ENCODE measurements at regions not wholly inside any gene's neighbourhood (a gene's known extent, or its start where the extent isn't known, plus 50 kb on each side); places are given as distances from the start of the nearest gene placed in this dataset.

DNA sequence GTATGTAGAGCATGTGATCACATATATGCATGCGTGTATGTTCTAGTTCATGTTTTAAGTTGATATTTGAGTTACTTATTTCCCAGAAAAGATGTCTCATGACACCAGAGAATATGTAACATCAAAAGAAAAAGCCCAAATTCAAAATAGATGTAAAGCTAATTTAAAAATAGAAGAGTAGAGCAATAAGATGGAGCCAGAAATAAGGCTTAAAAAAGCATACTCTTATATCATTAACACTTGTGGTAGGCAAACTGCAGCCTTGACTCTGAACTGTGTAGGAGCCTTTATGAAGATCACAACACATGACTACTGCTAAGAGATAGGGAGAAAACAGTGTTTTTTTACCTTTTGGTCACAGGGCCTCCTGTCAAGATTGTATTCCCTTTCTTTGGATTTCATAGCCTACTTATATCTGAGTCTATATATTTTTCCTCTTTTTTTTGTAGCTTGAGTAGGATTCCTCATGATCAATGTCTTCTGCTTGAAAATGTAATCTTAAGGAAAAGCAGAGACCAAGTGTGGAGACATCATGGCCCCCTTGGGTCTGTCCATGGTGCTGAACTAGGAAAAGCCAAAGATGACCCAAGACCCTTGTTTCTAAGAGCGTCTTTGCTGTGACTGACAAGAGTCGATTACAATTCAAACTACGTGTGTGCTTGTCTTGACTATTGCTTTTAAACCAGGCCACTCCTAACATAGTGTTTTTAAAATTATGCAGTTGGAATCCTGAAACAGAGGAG is 390.4 kb downstream of the SHISA9 start:
- intact Hi-C loops (cut with micrococcal nuclease): no loop called here

DNA sequence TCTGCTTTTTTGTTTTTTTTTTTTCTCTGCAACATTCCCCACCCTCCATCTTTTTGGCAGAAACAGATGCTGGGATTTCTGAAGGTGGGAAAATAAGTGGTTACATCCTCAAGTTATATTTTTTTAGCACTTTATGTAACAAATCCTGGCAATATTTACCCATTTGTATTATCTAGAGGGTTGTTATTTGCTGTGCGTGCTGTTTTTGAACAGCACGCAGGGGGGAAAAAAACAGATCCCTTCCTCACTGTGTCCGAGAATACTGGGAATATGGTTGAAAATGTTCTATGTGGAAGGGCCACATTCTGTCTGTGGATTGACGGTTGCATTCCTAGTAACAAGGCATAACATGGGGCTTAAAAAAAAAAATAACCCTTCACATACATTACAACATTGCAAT is 394.8 kb downstream of the SHISA9 start:
- intact Hi-C loops (cut with micrococcal nuclease): no loop called here

DNA sequence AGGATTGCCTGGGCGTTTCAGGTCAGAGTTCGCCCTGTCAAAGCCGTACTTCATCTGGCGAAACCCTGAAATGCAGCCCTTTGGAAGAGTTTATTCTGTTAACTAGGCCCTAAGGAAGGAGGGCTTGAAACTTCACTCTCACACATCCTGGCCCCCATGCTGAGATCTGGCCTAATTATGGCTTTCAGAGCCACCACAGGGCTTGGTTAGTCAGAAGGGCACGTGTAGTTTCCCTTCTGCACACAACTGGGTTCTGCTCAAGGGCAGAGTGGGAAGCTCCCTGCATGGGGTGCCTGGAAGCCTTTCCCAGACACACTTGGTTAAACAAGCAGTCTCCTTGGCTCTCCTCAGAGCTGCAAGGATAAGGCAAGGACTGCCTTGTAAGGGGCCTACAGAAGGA is 397.3 kb downstream of the SHISA9 start:
- intact Hi-C loops (cut with micrococcal nuclease): no loop called here

DNA sequence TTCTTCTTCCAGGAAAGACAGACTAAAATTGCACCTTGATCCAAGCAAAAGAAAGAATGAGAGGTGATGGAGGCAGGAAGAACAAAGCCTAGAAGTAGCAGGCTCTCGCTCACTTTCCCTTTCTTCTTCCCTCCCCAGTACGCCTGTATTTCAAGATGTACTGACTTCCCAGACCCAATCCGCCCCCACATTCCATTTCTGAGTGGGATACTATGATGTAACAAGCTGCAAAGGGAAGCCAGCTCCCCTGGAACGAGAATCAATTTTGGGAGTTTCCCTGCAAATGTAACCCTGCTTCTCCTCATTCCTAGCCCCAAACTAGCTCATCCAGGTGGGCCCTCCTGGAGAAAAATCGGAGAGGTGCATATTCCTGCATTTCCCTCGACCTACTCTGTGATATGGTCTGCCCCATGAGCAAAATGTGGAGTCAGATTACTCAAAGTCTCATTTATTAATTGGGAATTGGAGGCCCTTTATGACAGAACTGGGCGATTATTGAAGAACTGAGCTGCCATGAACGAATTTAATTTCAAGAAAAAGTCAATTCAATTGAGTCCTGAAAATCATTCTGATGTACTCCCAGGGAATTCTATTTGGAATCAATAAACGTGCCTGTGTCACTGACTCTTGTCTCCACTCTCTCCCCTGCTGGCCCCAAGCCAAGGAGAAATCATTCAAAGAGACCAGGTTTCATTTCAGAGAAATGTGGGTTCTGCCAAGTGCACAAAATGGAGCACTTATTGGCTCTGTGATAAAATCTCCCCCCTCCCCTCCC is 398.9 kb downstream of the SHISA9 start:
- intact Hi-C loops (cut with micrococcal nuclease): no loop called here

DNA sequence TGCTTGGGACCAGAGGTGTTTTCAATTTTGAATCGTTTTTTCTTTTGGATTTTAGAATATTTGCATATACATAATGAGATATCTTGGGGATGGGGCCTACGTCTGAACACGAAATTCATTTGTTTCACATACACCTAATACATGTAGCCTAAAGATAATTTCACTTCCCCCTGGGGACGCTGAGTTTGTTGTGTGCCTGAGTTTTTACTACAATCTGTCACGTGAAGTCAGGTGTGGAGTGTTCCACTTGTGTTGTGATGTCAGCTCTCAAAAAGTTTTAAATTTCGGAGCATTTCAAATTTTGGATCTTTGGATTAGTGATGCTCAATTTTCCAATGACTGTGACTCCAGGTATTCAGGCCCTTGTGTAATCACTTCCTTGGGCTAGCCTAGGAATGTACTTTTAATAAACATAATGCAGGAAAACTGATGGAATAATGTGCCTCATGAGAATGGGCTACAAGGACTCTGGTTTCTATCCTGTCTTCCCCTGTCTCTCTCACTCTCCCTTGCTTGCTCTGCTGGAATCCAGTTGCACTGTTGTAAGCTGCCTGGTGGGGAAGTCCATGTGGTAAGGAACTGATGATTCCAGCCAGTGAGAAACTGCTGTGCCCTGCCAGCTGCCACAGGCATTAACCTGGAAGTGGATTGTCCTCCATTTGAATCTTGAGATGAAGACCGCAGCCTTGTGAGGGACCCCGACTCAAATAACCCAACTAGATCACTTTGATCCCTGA is 403.8 kb downstream of the SHISA9 start:
- intact Hi-C loops (cut with micrococcal nuclease): no loop called here

DNA sequence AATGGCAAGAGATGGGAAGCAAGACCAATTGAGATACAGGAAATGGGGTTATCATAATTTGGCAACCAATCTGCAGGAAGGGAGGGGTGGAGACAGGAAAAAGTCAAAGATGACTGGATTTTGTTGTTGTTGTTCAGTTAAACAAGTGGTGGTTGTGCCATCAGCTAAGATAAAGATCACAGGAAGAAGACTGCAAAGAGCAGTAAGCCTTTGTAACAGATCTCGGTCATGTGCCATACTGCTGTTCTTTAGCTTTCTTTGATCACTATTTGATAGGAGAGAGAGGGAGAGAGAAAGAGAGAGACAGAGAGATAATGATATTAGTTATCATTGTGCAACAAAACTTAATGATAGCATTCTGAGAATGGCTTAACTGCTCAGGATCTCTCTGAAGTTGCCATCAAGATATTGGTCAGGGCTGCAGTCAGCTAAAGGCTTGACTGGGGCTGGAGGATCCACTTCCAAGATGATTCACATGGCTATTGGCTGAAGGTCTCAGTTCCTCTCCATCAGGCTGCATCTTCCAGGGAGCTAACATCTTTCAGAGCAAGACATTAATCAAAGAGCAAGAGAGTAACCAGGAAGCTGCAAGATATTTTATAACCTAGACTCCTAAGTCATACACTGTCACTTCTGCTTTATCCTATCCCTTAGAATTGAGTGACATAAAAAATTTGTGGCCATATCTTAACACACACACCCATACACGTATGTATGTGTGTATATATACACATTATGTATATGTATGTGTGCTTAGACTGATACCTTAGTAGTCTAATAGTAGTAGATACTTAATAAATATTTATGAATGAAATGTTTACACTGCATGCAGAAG is 405.0 kb downstream of the SHISA9 start:
- intact Hi-C loops (cut with micrococcal nuclease): no loop called here

DNA sequence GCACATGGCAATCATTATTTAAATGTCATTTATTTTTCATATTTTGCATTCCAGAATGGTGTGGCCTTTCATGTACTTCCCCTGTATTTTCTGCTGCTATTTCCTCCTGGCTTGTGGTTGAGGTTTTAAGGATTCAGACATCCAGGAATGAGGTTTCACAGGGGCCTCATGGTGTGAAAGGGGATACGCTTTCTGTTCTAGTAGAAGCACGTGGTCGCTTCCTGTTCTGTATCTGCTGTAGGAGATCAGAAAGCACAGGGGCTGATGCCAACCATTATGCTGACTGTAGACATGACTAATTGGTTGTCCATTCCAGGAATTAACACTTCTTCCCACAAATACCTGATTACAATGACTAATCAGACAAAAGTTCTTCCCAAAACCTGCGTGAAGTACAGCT is 405.9 kb downstream of the SHISA9 start:
- intact Hi-C loops (cut with micrococcal nuclease): no loop called here

DNA sequence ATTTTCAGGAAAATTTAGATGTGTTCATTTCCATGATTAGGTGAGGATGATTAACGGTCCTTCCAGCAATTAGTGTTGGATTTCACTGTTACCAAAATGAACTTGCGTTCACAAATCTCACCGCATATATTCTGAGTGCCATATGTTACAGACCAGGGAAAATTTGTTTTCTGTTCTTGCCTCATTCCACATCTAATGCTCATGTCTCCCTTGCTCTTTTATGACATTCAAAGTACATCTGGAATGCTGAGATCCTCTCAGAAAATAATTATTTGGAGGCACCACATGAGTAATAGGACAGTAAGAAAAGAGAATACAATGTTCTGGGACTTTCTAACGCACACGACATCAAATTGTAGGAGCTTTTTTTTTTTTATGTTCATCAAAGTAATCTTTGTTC is 406.5 kb downstream of the SHISA9 start:
- intact Hi-C loops (cut with micrococcal nuclease): no loop called here

DNA sequence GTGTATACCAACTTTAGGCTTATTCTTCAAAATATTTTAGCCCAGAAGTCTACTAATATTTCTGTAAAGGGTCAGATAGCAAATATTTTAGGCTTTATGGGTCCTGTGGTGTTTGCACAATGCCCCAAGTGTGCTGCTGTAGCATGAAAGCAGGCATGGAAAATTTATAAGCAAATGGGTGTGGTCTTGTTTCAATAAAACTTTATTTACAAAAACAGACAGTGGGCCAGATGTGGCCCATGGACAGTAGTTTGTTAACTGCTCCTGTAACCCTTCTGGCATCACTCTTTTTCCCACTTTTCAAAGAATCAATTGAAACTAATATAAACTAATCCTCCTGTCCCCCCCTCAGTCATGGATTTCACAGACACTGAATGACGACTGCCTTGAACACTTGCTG is 410.7 kb downstream of the SHISA9 start:
- intact Hi-C loops (cut with micrococcal nuclease): no loop called here

DNA sequence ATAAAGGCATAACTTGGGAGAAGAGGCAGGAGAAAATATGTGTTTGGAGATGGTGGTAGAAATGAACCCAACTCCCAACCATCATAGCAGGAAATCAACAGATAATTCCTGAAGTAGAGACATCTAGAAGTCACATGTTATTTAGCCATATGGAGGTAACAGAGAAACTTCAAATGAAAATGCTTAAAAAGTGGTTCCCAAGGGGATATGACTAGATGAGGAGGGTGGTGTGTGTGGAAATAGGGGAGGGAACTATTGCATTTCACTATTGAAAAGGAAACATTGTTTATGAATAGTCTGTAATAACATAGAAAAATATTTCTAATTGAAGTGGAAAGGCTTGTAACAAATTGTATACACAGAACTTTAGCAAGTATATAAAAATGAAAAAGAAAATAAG is 412.0 kb downstream of the SHISA9 start:
- intact Hi-C loops (cut with micrococcal nuclease): no loop called here

DNA sequence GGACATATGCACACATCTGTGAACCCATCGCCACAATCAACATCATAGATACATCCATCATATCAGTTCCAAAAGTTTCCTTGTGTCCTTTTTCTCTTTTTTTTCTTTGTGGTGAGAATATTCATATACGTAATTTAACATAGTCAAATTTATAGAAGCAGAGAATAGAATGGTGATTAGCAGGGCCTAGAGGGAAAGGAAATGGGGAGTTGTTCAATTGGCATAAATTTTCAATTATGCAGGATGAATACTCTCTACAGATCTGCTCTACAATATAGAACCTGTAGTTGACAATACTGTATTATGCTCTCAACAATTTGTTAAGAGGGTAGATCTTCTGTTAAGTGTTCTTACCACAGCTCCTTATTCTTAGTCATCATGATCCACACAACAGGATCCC is 413.2 kb downstream of the SHISA9 start:
- intact Hi-C loops (cut with micrococcal nuclease): no loop called here

DNA sequence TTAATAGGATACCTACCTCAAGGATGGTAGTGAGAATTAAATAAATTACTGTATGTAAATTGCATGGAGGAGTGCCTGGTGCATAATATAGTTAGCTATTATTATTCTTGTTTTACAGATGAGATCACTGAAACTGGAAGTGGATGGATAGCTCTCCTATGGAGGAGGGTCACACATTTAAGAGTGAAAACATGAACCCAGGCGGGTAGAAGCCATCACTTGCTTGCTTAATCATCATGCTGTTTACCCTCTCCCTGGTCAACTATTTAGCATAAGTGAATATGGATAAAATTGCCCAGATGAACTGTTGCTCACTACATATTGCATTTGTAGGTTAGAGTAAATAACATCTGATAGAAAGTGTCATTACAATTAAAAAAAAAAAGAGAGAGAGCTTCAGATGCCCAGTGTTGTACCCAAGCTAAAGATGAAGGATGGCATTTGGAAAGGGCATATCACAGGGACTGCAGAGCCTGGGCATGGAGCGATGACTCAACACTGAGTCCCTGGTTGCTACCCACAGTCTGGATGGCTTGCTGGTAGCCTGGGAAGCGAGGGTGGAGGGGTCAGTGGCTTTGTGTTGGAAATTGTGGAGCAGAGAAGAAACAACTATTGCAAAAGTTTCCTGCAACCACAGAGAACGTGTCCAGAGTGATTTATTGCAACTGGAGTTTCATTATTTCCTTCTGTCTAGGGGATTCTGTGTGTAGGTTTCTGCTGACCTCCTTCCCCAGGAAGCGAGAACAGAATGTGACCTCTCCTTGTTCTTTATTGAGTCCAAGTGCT is 414.4 kb downstream of the SHISA9 start:
- intact Hi-C loops (cut with micrococcal nuclease): no loop called here

DNA sequence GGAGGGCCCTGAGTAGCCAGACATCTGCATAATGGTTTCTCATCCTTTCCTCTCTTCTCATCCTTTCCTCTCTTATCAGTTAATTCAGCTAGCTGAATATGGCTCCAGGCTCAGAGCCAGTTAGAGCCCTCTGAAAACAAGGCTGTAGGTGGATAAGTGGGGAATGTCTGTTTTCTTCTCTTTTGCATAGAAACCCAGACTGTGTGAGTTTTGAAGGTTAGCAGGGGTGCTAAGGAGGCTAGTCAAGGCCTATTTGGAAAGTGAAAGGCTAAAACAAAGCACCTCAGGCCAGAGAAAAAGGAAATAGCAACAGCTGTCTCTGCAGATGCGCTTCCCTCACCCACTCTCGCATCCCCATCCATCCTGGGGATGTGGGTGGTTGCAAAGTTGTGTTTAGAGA is 420.9 kb downstream of the SHISA9 start:
- intact Hi-C loops (cut with micrococcal nuclease): no loop called here

DNA sequence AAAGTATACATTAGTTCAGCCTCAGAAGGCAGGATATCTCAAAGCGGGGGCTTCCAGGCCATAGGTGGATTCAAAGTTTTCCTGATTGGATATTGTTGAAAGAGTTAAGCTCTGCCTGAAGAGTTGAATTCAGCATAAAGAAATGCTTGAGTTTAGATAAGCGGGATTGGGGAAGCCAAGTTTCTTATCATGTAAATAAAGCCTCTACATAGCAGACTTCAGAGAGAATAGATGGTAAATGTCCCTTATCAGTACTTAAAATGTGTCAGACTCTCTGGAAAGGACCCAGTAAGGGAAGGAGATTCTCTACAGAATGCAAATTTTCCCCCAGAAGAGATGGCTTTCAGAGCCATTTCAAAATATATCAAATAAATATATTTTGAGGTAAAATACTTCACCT is 423.5 kb downstream of the SHISA9 start:
- intact Hi-C loops (cut with micrococcal nuclease): no loop called here

DNA sequence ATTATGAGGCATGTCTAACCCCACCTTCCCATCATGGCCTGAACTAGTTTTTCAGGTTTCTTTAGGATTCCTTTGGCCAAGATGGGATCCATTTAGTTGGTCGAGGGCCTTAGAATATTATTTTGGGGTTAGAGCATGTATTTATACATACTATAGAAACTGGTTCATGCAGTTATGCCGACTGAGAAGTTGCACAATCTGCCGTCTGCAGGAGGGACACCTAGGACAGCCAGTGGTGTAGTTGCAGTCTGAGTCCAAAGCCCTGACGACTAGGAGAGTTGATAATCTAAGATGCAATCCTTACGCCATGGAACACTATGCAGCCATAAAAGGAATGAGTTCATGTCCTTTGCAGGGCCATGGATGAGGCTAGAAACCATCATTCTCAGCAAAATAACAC is 424.0 kb downstream of the SHISA9 start:
- intact Hi-C loops (cut with micrococcal nuclease): no loop called here

DNA sequence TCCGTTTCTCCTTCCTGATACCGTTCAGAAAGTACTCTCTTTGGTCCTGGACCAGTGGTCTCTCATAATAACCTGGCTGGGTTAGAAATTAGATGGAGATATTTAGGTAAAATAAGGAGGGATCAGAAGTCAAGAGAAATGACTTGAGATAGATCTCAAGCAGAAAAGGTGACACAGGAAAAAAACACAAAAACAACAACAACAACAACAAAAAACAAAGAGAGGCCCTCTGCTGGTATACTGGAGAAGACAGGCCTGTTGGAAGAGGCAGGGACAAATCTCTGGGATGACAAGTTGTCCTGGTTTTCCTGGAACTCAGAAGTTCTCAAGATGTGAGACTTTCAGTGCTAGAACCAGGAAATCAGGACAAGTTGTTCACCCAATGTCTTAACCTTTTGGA is 430.5 kb downstream of the SHISA9 start:
- intact Hi-C loops (cut with micrococcal nuclease): no loop called here

DNA sequence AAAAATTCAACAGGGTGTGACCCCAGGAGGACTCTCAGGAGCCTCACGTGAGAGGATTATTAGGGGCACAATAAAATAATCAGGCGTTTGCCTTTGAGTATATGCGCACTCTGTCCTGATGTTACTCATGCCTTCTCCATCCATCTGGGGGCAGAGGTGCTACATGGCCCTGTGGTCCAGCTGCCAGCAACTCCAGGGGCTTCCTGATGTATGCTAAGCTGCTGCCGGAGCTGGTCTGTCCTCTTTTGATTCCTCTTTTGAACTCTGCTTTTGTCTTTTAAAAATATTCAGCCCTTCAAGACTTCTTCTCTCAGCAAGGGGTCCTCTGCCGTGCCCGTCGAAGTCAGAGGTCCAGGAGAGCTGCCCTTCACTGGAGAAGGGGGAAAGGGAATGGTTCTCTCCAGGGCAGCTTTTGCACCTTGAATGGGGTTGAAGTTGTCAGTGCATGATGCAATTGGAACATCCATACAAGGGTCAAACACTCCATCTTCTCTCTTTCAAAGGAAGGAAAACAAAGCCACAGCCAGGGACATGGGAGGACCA is 431.4 kb downstream of the SHISA9 start:
- intact Hi-C loops (cut with micrococcal nuclease): no loop called here

DNA sequence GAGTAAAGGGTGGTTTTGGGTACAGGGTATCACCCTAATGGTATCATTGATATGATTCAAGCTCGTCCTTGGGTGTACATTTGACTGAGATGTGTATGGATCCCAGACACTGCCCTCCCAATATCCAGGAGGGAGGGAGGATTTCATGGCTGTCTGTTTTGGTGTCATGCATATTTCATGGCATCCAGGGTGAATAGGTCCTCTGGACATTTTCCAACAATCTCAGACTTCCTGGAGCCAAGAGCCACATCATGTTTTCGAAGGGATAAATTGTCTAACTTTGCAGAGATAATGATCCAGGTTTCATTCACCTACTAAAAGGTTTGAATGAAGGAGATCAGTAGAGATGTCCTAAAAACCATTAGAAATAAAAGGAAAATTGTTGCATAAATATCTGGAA is 431.9 kb downstream of the SHISA9 start:
- intact Hi-C loops (cut with micrococcal nuclease): no loop called here

DNA sequence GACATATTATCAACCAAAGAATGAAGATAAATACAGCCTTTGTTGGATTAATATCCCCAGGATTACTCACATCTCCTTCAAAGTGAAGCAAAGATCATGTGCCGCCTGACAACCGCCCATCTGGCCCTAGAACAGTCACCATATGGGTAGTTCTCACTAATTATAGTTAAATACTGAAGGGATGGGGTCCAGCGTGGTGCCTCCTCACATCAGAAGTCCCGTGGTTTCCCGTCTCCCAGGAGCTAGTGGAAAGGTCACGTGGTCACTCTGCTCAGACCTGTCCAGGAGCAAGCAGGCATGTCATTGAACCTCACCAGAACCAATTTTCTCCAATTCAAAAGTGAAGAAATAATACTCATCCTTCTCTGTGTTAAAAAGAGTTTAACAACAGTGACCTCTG is 434.5 kb downstream of the SHISA9 start:
- intact Hi-C loops (cut with micrococcal nuclease): no loop called here

DNA sequence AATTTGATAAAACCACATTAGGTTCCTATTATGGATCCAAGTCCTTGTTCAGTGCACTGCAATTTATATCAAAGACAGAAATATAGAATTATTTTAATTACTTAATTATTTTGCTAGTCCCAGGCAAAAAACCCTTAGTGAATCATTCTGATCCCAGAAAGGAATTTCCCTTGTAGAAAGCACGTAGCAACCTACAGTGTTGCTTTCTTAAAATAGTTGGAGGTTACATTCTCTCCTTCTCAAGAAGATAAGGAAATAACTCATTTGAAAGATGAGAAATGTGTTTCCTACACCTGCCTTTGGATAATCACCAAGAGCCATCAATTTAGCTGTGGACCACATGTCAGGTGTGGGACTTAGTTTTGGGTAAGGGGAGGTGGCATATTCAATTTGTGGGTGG is 434.9 kb downstream of the SHISA9 start:
- intact Hi-C loops (cut with micrococcal nuclease): no loop called here

All from T-helper 2 cell treated with Interferon-gamma antibody and Interleukin-4, amounts not matched to agents 100 ng/mL and 5 ng/mL, for 36 hours (primary cell).